NCI-H82 treated with DMSO at 0.1 percent for 48 hours (cell line): ENCODE measurements at regions not wholly inside any gene's neighbourhood (a gene's known extent, or its start where the extent isn't known, plus 50 kb on each side); places are given as distances from the start of the nearest gene placed in this dataset.
A peak's percentile ranks its signal among the peaks of the same experiment; 100 is the strongest.

ENCODE experiments used
- DNase-seq: peaks from one replicate; lab custom pipeline; 2025; ENCODE audit not compliant: unreplicated experiment; lab: John Stamatoyannopoulos, UW

DNA sequence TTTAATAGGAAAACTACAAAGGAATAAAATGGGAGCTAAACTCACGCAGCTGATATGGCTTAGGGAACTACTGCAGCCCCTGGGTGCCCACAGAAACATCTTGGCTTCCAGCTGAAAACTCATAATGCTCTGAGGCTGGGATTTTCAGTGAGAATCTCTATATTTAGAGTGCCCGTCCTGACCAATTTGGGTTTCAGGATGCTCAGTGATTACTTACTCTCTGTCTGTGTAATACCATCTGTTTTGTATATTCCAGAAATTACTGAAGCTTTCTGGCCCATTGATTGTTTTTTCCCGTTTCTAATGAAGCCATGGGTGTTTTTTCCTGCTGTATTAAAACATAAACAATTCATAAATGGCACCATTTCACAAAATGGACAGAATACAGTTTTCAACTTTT lies 50.6 kb upstream of the ZNF385D start:
- no peak for DNase-seq

DNA sequence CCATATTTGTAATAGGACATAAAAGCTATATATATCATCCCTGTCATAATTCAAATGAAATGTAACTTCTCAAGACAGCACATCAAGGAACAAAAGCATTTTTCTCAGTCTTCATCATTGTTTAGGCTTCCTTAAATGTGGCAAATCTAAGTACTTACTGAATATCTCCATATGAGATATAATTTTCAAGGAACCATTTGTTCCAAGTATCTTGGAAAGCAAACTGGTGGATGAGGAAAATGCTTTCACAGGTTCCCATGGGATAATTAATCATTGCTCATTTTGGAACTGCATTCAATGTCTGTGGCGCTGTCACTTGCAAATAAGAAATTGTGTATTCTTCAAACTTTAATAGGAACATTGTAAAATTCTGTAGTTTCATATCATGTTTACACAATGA lies 52.6 kb upstream of the ZNF385D start:
- no peak for DNase-seq

GRCh38 chr3:21804330-21804729 lies 53.3 kb upstream of the ZNF385D start:
- no peak for DNase-seq

DNA sequence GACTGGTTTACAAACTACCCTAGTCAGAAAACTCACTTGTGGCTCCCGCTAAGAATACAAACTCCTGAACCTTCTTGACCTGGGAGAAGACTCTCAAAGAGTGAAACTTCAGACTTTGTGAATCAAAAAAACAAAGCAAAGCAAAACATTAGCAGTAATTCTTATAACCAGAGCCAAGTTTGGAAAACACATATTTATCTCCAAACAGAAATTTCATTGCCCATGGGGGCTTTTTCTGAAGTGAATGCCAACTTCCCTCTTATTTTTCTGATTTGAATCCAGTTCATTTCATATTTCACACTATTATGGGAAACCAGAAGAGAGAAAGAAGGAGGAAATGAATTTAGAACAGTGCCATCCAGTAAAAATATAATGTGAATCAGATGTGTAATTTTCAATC lies 55.7 kb upstream of the ZNF385D start:
- no peak for DNase-seq

GRCh38 chr3:21825684-21826083 lies 74.7 kb upstream of the ZNF385D start:
- no peak for DNase-seq

DNA sequence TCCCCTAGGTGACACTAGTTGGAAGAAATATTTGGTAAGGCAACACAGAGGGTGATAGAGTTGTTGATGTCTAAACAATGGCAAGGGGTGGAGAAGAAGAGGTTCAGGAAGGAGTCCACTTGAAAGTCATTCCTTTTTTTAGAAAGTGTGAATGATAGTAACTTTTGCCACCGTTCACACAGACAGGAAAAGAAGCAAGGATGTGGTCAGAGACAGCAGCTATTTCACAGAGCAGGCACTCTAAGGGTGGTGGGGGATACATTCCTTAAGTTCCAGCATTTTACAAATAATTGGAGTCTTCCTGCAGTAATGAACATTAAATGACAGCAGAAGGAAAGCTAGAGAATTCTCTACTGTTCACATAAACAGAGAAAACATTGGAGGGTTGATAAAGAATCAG lies 75.4 kb upstream of the ZNF385D start:
- no peak for DNase-seq

- no peak for DNase-seq
Observed at GRCh38 chr3:21830541-21830940, 79.5 kb upstream of the ZNF385D start.

DNA sequence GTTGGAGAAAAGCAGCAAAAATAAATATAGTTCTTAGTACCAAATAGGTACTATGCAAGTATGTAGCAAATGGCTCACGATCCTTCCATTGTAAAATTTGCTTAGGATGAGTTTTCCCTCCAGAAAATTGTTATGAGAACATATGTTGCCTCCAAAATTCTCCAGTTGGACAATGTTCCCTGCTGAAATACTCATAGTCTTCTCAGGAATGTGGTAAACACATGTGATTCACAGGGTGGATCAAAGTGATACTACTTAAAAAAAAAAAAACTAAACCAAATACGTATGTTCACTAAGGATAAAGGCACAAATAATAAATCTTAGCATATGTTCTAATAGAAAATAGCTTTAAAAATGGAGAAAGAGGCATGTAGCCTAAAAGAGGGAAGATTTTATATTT lies 84.3 kb upstream of the ZNF385D start:
- no peak for DNase-seq

DNA sequence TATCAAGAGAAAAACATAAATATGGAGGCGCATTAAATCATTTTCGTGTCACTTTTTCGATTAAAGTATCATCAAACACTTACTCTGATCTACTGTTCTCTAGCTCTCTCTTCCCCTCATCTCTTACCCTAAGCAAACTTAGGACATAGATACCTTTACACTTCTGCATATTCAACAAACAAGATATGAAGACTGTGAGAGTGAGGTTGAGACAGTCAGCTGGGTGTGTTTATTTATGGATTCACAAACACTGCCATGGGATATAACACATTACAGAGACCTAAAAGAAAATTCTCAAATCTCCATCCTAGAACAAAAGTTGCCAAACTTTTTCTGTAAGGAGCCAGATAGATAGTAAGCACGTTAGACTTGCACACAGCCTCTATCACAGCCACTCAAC lies 85.2 kb upstream of the ZNF385D start:
- DNase-seq, result no peak

DNA sequence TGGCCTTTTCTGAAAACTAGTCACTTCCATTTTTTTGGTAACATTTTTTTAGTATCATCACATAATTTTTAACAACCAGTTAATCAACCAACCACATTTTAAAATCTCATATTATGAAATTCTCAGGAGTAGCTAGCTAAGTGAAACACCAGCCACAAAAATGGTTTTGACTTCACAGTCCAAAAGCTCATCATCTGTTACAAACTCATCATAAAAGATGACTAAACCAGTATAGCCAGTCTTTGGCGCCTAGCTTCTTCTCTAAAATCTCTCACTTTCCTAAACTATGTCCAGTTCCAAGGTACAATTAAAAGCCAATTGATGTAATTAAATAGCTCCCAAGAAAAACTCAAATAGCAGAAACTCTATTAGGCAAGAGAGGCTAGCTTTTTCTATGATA lies 88.2 kb upstream of the ZNF385D start:
- no peak for DNase-seq

GRCh38 chr3:21839592-21839991 lies 88.6 kb upstream of the ZNF385D start:
- no peak for DNase-seq

GRCh38 chr3:21847005-21847404 lies 96.0 kb upstream of the ZNF385D start:
- no peak for DNase-seq

DNA sequence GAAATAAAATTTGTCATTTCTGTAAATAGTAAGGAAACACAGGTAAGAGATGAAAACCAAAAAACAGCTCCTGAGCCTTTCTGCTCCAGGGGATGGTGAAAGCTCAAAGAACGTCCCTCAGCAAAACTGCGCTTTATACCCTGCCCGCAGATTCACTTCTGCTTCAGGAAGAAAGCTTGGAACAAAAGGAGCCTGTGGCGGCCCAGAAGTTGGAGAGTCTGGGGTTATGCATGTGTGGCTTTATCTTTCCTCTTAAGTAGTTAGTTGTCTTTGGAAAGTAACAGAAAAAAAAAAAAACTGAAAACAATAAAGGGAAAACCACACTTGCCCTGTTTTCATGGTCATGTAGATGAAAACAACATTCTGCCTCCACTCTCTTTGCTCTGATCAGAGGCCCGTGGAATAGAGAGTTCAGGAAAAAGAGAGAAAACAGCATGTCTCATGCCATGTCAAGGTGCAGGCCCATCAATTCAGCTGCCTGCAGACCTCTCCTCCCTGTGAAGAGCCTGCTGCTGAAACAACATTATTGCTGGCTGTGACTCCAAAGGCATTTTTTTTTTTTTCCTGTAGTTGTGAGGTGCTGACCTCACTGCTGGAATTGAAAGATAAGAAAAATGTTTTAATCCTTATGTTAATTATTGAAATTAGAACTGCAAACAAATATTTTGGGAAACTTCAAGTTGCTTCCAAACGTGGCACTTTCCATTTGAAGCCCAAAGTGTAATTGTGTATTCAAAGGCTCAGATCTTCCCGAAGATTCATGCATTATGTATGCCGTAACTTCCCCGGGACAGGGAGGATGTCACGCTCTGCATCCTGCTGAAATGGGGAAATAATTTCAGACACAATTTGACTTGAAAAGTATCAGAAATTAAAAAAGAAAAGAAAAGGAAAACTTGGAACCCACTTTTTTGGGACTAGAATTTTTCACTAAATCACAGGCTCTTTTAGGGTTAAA lies 108.4 kb upstream of the ZNF385D start:
- DNase-seq, result no peak

- no peak for DNase-seq
Observed at GRCh38 chr3:21860082-21860475, 109.1 kb upstream of the ZNF385D start.

- DNase-seq, result no peak
Observed at GRCh38 chr3:21860657-21861056, 109.6 kb upstream of the ZNF385D start.

- DNase-seq, result no peak
Observed at GRCh38 chr3:21876782-21877181, 125.8 kb upstream of the ZNF385D start.

GRCh38 chr3:21877214-21877754 lies 126.3 kb upstream of the ZNF385D start:
- DNase-seq, result peak; percentile 22

DNA sequence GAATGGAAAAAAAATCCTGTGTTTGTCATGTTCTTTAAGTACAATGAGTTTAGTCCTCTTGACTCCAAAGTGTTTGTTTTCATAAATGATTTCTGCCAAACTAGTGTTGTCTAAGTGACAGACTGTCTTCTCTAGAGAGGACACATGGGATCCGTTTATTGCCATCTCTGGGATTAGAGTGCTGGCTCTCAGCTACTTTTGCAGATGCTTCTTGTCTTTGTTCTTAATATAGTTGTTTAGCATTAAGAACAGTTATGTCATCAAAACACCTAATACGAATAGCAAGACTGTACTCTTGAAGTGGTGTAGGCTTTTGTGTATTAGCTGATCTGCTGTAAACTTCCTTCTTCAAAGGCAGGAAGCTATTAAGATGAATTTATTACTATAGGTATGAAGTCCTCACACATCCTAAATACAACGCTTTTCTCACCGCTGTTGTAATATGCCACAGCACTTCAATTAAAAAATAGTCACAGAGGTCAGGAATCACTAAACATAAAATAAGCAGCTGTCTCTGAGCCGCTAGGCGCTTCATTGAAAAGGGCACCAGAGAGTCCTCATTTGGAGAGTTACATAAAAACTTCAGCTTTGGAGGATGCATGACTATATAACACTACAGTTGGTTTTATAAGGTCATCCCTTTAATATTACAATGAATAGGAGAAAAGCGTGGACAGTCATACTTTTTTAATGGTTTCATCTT lies 128.3 kb upstream of the ZNF385D start:
- DNase-seq, result no peak

GRCh38 chr3:21888656-21889055 lies 137.6 kb upstream of the ZNF385D start:
- no peak for DNase-seq

- peak; percentile 31 for DNase-seq
Observed at GRCh38 chr3:21889166-21889565, 138.2 kb upstream of the ZNF385D start.

- DNase-seq, result no peak
Observed at GRCh38 chr3:21892104-21892503, 141.1 kb upstream of the ZNF385D start.

- DNase-seq, result no peak
Observed at GRCh38 chr3:21893242-21893641, 142.2 kb upstream of the ZNF385D start.
